ENCODE measurements at regions not wholly inside any gene's neighbourhood (a gene's known extent, or its start where the extent isn't known, plus 50 kb on each side); places are given as distances from the start of the nearest gene placed in this dataset.

DNA sequence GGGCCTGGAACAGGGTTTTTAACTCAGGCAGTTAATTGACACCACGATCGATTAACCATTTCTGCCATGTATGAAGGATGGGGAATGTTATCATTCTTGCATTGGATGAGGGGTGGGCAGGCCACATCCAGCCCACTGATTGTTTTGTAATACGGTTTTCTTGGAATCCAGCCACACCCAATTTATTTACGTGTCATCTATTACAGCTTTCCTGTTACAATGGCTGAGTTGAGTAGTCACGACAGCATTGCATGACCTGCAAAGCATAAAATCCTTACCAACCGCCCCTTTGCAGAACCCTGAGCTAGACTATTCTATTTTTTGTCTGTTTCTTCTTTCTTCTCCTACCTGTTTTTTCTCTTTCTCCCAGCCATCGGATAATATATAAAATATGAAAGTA is 122.0 kb upstream of the STC2 start:
- Histone ChIP-seq H3K4me1 (ENCODE audit: insufficient read depth) (peaks cover 1% of the 10 kb centered on the region), H3K36me3 (no peaks in the 10 kb centered on the region), H3K27ac (no peak overlapping the region), H3K9me3 (no peaks in the 10 kb centered on the region), H3K4me3 (no peak overlapping the region), H3K27me3 (no peaks in the 10 kb centered on the region)
- TF ChIP-seq EP300 (IDR thresholded peaks at IDR 0.05), result no peak
- TF ChIP-seq, protein P1, sequence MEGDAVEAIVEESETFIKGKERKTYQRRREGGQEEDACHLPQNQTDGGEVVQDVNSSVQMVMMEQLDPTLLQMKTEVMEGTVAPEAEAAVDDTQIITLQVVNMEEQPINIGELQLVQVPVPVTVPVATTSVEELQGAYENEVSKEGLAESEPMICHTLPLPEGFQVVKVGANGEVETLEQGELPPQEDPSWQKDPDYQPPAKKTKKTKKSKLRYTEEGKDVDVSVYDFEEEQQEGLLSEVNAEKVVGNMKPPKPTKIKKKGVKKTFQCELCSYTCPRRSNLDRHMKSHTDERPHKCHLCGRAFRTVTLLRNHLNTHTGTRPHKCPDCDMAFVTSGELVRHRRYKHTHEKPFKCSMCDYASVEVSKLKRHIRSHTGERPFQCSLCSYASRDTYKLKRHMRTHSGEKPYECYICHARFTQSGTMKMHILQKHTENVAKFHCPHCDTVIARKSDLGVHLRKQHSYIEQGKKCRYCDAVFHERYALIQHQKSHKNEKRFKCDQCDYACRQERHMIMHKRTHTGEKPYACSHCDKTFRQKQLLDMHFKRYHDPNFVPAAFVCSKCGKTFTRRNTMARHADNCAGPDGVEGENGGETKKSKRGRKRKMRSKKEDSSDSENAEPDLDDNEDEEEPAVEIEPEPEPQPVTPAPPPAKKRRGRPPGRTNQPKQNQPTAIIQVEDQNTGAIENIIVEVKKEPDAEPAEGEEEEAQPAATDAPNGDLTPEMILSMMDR (IDR thresholded peaks at IDR 0.05), result no peak
- no peak for TF ChIP-seq POLR2A (IDR thresholded peaks at IDR 0.05)
- intact Hi-C loops (cut with DNase I), result no loop called here
- 76 to 83% (median 82%) methylated on average over 7 of the region's 7 CpGs for WGBS, 3 donors
- no peak for DNase-seq

DNA sequence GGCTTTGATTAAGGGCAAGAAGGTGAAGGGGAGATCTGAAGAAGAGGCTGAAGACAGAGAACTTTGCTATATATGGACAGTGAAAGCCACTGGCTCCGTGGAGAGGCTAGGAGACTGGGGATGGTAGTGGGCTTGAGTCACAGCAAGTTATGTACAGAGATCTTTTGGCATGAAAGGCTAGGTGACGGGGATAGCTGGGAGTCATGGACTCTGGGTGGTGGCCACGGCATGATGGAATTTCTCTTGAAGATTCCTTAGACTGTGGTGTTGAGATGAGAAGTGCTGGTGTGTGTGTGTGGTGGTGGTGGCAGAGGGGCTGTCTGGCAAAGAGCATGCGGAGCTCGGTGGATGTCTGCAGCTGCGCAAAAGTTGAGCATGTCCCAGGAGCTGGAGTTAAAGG is 120.6 kb upstream of the STC2 start:
- H3K27me3 ChIP-seq, result no peaks in the 10 kb centered on the region
- no peaks in the 10 kb centered on the region for H3K36me3 ChIP-seq
- H3K4me3 ChIP-seq, result no peak overlapping the region
- intact Hi-C loops (cut with DNase I), result no loop called here
- WGBS, 3 donors, result 87 to 93% (median 91%) methylated on average over 6 of the region's 6 CpGs
- no peaks in the 10 kb centered on the region for H3K9me3 ChIP-seq
- no peaks in the 10 kb centered on the region for H3K4me1 ChIP-seq (ENCODE audit: insufficient read depth)
- DNase-seq, result no peak
- TF ChIP-seq EP300 (IDR thresholded peaks at IDR 0.05), result no peak
- TF ChIP-seq, protein P1 (IDR thresholded peaks at IDR 0.05), result no peak
- no peak for TF ChIP-seq POLR2A (IDR thresholded peaks at IDR 0.05)
- H3K27ac ChIP-seq, result no peak overlapping the region

DNA sequence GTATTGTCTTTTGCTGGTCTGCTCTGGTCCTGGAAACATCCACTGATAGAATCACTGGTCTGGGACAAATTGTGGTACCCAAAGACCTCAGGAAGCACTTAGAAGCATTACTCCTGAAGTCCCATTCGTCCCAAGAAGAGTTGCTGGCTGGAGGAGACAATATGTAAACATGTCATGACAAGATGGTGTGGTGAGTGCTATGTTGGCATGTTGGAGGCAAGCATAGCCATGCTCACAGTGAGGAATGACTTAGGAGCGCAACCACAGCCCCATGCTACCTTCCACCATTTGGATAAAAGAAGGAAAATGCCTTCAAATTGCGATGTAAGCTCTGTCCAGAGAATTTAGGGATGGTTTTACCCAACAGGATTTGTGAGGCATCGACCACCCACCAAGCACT is 115.8 kb upstream of the STC2 start:
- TF ChIP-seq POLR2A (IDR thresholded peaks at IDR 0.05) (no peak), EP300 (IDR thresholded peaks at IDR 0.05) (no peak)
- TF ChIP-seq, protein P1 (IDR thresholded peaks at IDR 0.05), result no peak
- Histone ChIP-seq H3K27ac (no peak overlapping the region), H3K4me3 (no peak overlapping the region), H3K36me3 (no peaks in the 10 kb centered on the region), H3K4me1 (ENCODE audit: insufficient read depth) (no peaks in the 10 kb centered on the region), H3K27me3 (no peaks in the 10 kb centered on the region), H3K9me3 (no peaks in the 10 kb centered on the region)
- 83 to 89% (median 85%) methylated on average over 4 of the region's 4 CpGs for WGBS, 3 donors
- intact Hi-C loops (cut with DNase I), result no loop called here
- DNase-seq, result no peak

DNA sequence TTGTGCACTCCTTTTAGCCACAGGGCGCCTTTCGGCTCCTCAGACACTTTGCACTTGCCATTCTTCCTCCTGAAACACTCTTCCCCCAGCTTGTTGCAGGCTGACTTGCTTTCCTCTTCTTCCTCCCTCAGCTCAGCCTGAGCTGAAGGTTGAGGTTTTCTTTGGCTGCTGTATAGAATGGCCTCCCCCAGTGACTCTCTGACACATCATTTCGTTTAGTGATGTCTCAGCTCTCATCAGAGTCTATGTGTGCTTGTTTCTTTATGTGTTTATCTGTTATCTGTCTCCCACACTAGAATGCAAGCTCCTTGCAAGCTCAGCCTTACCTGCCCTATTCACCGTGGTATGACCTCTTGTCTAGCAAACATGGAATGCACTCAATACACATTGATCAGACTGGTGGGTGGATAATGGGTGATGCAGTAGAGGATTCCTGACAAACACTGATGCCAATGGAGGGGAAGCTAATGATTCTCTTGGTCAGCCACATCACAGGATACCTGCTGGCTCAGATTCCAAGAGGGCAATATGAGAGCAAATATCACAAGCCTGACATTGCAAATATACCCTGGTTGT is 112.9 kb upstream of the STC2 start:
- H3K27me3 ChIP-seq, result no peaks in the 10 kb centered on the region
- intact Hi-C loops (cut with DNase I), result no loop called here
- no peaks in the 10 kb centered on the region for H3K36me3 ChIP-seq
- H3K9me3 ChIP-seq, result no peaks in the 10 kb centered on the region
- no peak overlapping the region for H3K4me3 ChIP-seq
- TF ChIP-seq POLR2A (IDR thresholded peaks at IDR 0.05), result no peak
- TF ChIP-seq, protein P1 (IDR thresholded peaks at IDR 0.05), result no peak
- no peak for TF ChIP-seq EP300 (IDR thresholded peaks at IDR 0.05)
- WGBS, 3 donors, result 61 to 81% (median 80%) methylated on average over 4 of the region's 4 CpGs
- H3K4me1 ChIP-seq (ENCODE audit: insufficient read depth), result no peaks in the 10 kb centered on the region
- H3K27ac ChIP-seq, result no peak overlapping the region
- DNase-seq, result no peak
